COLO668 (cell line): ENCODE measurements at regions not wholly inside any gene's neighbourhood (a gene's known extent, or its start where the extent isn't known, plus 50 kb on each side); places are given as distances from the start of the nearest gene placed in this dataset.
"Not testable (repeated sequence)": the region's sequence is repeated elsewhere in the genome, so short reads cannot be mapped to it uniquely, and the experiment has no call there.

Experiments
- DNase-seq: peaks from one replicate; lab custom pipeline; 2025; ENCODE audit not compliant: unreplicated experiment; lab: John Stamatoyannopoulos, UW

- no peak for DNase-seq
These were observed 948.3 kb upstream of the NOVA1 start for GRCh38 chr14:27546111-27546510.

- no peak for DNase-seq
These were observed 956.0 kb upstream of the NOVA1 start for GRCh38 chr14:27553790-27554189.

GRCh38 chr14:27557445-27557844 is 959.6 kb upstream of the NOVA1 start:
- no peak for DNase-seq

- DNase-seq, result no peak
These were observed 962.0 kb upstream of the NOVA1 start for GRCh38 chr14:27559848-27560247.

- DNase-seq, result no peak
These were observed 969.1 kb upstream of the NOVA1 start for GRCh38 chr14:27566843-27567382.

- no peak for DNase-seq
These were observed 975.2 kb upstream of the NOVA1 start for GRCh38 chr14:27573018-27573417.

GRCh38 chr14:27587103-27587502 is 989.3 kb upstream of the NOVA1 start:
- no peak for DNase-seq

GRCh38 chr14:27605282-27605681 is 1007.4 kb upstream of the NOVA1 start:
- no peak for DNase-seq

GRCh38 chr14:27608377-27608776 is 1010.5 kb upstream of the NOVA1 start:
- DNase-seq, result no peak

GRCh38 chr14:27612121-27612520 is 1014.3 kb upstream of the NOVA1 start:
- DNase-seq, result no peak

- DNase-seq, result no peak
These were observed 1015.3 kb upstream of the NOVA1 start for GRCh38 chr14:27613102-27613501.

GRCh38 chr14:27623782-27624181 is 1025.9 kb upstream of the NOVA1 start:
- no peak for DNase-seq

GRCh38 chr14:27634056-27634970 is 1036.5 kb upstream of the NOVA1 start:
- DNase-seq, result no peak

- not testable (repeated sequence) for DNase-seq
These were observed 1042.9 kb upstream of the NOVA1 start for GRCh38 chr14:27640688-27641087.

GRCh38 chr14:27642251-27642866 is 1044.5 kb upstream of the NOVA1 start:
- no peak for DNase-seq

- no peak for DNase-seq
These were observed 1062.8 kb upstream of the NOVA1 start for GRCh38 chr14:27660683-27661082.

- no peak for DNase-seq
These were observed 1070.7 kb upstream of the NOVA1 start for GRCh38 chr14:27668531-27668930.

- DNase-seq, result no peak
These were observed 1074.2 kb upstream of the NOVA1 start for GRCh38 chr14:27672047-27672446.

GRCh38 chr14:27672811-27673737 is 1075.2 kb upstream of the NOVA1 start:
- not testable (repeated sequence) for DNase-seq

GRCh38 chr14:27686137-27686536 is 1080.5 kb upstream of the FOXG1 start:
- no peak for DNase-seq

GRCh38 chr14:27688841-27689444 is 1077.6 kb upstream of the FOXG1 start:
- no peak for DNase-seq
